SK-N-SH treated with all-trans-retinoic acid at 6 μM for 48 hours (cell line): ENCODE measurements at regions not wholly inside any gene's neighbourhood (a gene's known extent, or its start where the extent isn't known, plus 50 kb on each side); places are given as distances from the start of the nearest gene placed in this dataset.

Experiments
- ATAC-seq: fragments of 200-7000 bp; cut with Tn5 transposase; 3 replicates; pipeline ENCODE4 v1.9.1; 2020; ENCODE audit warnings: mild to moderate bottlenecking, moderate library complexity
- ARNTL ChIP-seq: fragments of 450-650 bp; formaldehyde crosslinking; IDR thresholded peaks from 2 replicates; pipeline ENCODE4 v1.5.0; 2020; ENCODE audit warnings: low read depth, mild to moderate bottlenecking, moderate library complexity, borderline replicate concordance
- BACH2 ChIP-seq: fragments of 250-450 bp; sonication (Bioruptor Pico); IDR thresholded peaks from 2 replicates; pipeline ENCODE4 v1.9.0; 2021; ENCODE audit warnings: mild to moderate bottlenecking, borderline replicate concordance
- CREB5 ChIP-seq: fragments of 250-450 bp; sonication (Bioruptor Pico); IDR thresholded peaks from 2 replicates; pipeline ENCODE4 v1.5.1; 2020; ENCODE audit warnings: low read depth, mild to moderate bottlenecking, moderate library complexity
- CSDC2 ChIP-seq: fragments of 250-450 bp; sonication (Bioruptor Pico); IDR thresholded peaks from 2 replicates; pipeline ENCODE4 v1.5.0; 2020; ENCODE audit warnings: mild to moderate bottlenecking, moderate library complexity
- GLIS3 ChIP-seq: fragments of 250-450 bp; sonication (Bioruptor Pico); IDR thresholded peaks from 2 replicates; pipeline ENCODE4 v1.5.0; 2020; ENCODE audit warnings: mild to moderate bottlenecking, moderate library complexity
- ISL1 ChIP-seq: fragments of 250-450 bp; sonication (Bioruptor Pico); IDR thresholded peaks from 2 replicates; pipeline ENCODE4 v2.1.2; 2022; ENCODE audit warnings: mild to moderate bottlenecking, moderate library complexity
- OSR1 ChIP-seq: fragments of 250-450 bp; sonication (Bioruptor Pico); IDR thresholded peaks from 2 replicates; pipeline ENCODE4 v1.8.0; 2022; ENCODE audit warnings: moderate library complexity, mild to moderate bottlenecking, inconsistent platforms
- PATZ1 ChIP-seq: fragments of 250-450 bp; sonication (Bioruptor Pico); IDR thresholded peaks from 2 replicates; pipeline ENCODE4 v1.8.0; 2020; ENCODE audit warnings: mild to moderate bottlenecking, moderate library complexity, borderline replicate concordance
- POU6F1 ChIP-seq: fragments of 250-450 bp; sonication (Bioruptor Pico); IDR thresholded peaks from 2 replicates; pipeline ENCODE4 v1.8.0; 2021; ENCODE audit warnings: low read depth, mild to moderate bottlenecking, moderate library complexity, borderline replicate concordance
- PPARA ChIP-seq: fragments of 250-450 bp; sonication (Bioruptor Pico); IDR thresholded peaks from 2 replicates; pipeline ENCODE4 v1.5.0; 2020; ENCODE audit warnings: mild to moderate bottlenecking, borderline replicate concordance
- RARB ChIP-seq: fragments of 250-450 bp; sonication (Bioruptor Pico); IDR thresholded peaks from 2 replicates; pipeline ENCODE4 v1.8.0; 2021; ENCODE audit warnings: mild to moderate bottlenecking, moderate library complexity
- SNAI2 ChIP-seq: fragments of 250-450 bp; sonication (Bioruptor Pico); IDR thresholded peaks from 2 replicates; pipeline ENCODE4 v1.5.0; 2020; ENCODE audit warnings: mild to moderate bottlenecking, moderate library complexity
- TCF4 ChIP-seq: fragments of 250-450 bp; sonication (Bioruptor Pico); IDR thresholded peaks from 2 replicates; pipeline ENCODE4 v1.8.0; 2021; ENCODE audit warnings: mild to moderate bottlenecking, moderate library complexity, borderline replicate concordance
- TOX ChIP-seq: fragments of 250-450 bp; sonication (Bioruptor Pico); IDR thresholded peaks from 2 replicates; pipeline ENCODE4 v1.8.0; 2021; ENCODE audit warnings: mild to moderate bottlenecking, moderate library complexity, borderline replicate concordance
- ZFP3 ChIP-seq: fragments of 250-450 bp; sonication (Bioruptor Pico); IDR thresholded peaks from 2 replicates; pipeline ENCODE4 v1.5.0; 2020; ENCODE audit warnings: mild to moderate bottlenecking, moderate library complexity
- ZFP30 ChIP-seq: fragments of 450-650 bp; formaldehyde crosslinking; IDR thresholded peaks from 2 replicates; pipeline ENCODE4 v1.5.0; 2022; ENCODE audit warnings: mild to moderate bottlenecking, moderate library complexity
- ZNF565 ChIP-seq: fragments of 450-650 bp; formaldehyde crosslinking; conservative IDR thresholded peaks from 2 replicates; pipeline ENCODE4 v1.5.0; 2020; ENCODE audit warnings: low read depth, mild to moderate bottlenecking, moderate library complexity
- ZNF8 ChIP-seq: fragments of 450-650 bp; formaldehyde crosslinking; IDR thresholded peaks from 2 replicates; pipeline ENCODE4 v1.5.0; 2020; ENCODE audit warnings: mild to moderate bottlenecking, moderate library complexity
- TF ChIP-seq, protein P1 (sequence below): fragments of 250-450 bp; sonication (Bioruptor Pico); IDR thresholded peaks from 2 replicates; pipeline ENCODE4 v1.5.1; 2021; ENCODE audit warnings: mild to moderate bottlenecking, moderate library complexity
- TF ChIP-seq, protein P2 (sequence below): fragments of 250-450 bp; sonication (Bioruptor Pico); IDR thresholded peaks from 2 replicates; pipeline ENCODE4 v1.5.0; 2020; ENCODE audit warnings: mild to moderate bottlenecking, moderate library complexity

DNA sequence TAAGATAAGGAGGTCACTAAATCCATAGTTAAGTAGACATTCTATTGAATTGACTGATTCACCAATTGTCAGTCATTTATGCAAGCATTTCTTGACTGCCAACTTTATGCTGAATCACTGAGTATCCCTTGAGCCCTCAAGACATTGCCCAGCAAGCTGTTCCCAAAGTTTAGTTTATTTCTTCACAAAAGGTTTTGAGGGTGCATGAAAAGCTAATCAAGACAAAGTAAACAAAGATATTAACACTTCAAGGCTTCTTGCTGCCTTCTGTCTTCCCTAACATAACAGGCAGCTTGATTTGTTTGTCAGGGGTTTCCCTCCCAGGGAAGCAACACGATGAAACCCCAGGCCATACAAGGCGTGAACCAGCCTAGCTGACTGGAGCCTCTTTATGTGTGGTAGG, 374.4 kb downstream of the SPRY2 start:
- TF ChIP-seq ZFP3 (CRISPR knock-in tag) (no peak), BACH2 (CRISPR knock-in tag) (no peak), CSDC2 (CRISPR knock-in tag) (no peak)
- ATAC-seq, result no peak

- TF ChIP-seq, protein P1, sequence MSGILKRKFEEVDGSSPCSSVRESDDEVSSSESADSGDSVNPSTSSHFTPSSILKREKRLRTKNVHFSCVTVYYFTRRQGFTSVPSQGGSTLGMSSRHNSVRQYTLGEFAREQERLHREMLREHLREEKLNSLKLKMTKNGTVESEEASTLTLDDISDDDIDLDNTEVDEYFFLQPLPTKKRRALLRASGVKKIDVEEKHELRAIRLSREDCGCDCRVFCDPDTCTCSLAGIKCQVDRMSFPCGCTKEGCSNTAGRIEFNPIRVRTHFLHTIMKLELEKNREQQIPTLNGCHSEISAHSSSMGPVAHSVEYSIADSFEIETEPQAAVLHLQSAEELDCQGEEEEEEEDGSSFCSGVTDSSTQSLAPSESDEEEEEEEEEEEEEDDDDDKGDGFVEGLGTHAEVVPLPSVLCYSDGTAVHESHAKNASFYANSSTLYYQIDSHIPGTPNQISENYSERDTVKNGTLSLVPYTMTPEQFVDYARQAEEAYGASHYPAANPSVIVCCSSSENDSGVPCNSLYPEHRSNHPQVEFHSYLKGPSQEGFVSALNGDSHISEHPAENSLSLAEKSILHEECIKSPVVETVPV (CRISPR knock-in tag), result no peak
- TF ChIP-seq TCF4 (CRISPR knock-in tag) (no peak), PATZ1 (no peak), ISL1 (CRISPR knock-in tag) (0 out of 2 replicates have a peak, but pooled peaks have one; percentile 1), POU6F1 (CRISPR knock-in tag) (no peak), ZFP30 (CRISPR knock-in tag) (no peak)
- ATAC-seq, result no peak
Observed at GRCh38 chr13:79966059-79966458, 374.9 kb downstream of the SPRY2 start.

- no peak for ATAC-seq
- TF ChIP-seq OSR1, result no peak
- TF ChIP-seq RARB (CRISPR knock-in tag), result no peak
- no peak for TF ChIP-seq ZNF565
- TF ChIP-seq TCF4 (CRISPR knock-in tag), result no peak
- TF ChIP-seq SNAI2 (CRISPR knock-in tag), result no peak
- TF ChIP-seq BACH2 (CRISPR knock-in tag), result no peak
Observed at GRCh38 chr13:79946556-79946955, 394.4 kb downstream of the SPRY2 start.

GRCh38 chr13:79943346-79944023, 397.4 kb downstream of the SPRY2 start:
- TF ChIP-seq OSR1 (no peak), TOX (no peak), PPARA (CRISPR knock-in tag) (no peak), ARNTL (CRISPR knock-in tag) (no peak), SNAI2 (CRISPR knock-in tag) (no peak), POU6F1 (CRISPR knock-in tag) (no peak)

DNA sequence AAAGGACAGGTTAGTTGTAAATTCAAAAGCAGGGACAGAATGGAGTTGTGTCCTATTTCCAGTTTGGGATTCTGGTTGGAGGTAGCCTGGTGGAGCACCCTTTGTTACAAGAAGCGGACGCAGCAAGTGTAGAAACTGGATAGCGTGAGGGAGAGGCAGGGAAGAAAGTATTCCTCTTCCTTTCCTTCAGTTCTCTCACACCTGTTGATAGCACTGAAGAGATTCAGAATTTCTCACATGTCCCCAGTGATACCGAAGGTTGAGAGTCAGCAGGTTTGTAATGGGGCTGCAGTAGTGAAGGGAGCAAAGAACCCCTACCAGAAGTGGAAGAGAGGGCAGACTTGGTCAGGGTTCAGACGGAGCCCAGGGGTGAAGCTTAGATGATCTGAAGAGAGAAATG, 399.2 kb downstream of the SPRY2 start:
- no peak for TF ChIP-seq RARB (CRISPR knock-in tag)
- no peak for TF ChIP-seq ZFP30 (CRISPR knock-in tag)
- TF ChIP-seq POU6F1 (CRISPR knock-in tag), result no peak
- TF ChIP-seq PPARA (CRISPR knock-in tag), result no peak
- TF ChIP-seq, protein P2, sequence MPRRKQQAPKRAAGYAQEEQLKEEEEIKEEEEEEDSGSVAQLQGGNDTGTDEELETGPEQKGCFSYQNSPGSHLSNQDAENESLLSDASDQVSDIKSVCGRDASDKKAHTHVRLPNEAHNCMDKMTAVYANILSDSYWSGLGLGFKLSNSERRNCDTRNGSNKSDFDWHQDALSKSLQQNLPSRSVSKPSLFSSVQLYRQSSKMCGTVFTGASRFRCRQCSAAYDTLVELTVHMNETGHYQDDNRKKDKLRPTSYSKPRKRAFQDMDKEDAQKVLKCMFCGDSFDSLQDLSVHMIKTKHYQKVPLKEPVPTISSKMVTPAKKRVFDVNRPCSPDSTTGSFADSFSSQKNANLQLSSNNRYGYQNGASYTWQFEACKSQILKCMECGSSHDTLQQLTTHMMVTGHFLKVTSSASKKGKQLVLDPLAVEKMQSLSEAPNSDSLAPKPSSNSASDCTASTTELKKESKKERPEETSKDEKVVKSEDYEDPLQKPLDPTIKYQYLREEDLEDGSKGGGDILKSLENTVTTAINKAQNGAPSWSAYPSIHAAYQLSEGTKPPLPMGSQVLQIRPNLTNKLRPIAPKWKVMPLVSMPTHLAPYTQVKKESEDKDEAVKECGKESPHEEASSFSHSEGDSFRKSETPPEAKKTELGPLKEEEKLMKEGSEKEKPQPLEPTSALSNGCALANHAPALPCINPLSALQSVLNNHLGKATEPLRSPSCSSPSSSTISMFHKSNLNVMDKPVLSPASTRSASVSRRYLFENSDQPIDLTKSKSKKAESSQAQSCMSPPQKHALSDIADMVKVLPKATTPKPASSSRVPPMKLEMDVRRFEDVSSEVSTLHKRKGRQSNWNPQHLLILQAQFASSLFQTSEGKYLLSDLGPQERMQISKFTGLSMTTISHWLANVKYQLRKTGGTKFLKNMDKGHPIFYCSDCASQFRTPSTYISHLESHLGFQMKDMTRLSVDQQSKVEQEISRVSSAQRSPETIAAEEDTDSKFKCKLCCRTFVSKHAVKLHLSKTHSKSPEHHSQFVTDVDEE (CRISPR knock-in tag), result no peak
- TF ChIP-seq GLIS3 (CRISPR knock-in tag), result no peak
- TF ChIP-seq ARNTL (CRISPR knock-in tag), result no peak
- TF ChIP-seq SNAI2 (CRISPR knock-in tag), result no peak
- no peak for TF ChIP-seq TCF4 (CRISPR knock-in tag)
- TF ChIP-seq TOX, result no peak
- TF ChIP-seq ZNF8 (CRISPR knock-in tag), result no peak
- no peak for TF ChIP-seq CREB5
- TF ChIP-seq ZNF565, result no peak
- no peak for TF ChIP-seq CSDC2 (CRISPR knock-in tag)
- no peak for TF ChIP-seq ISL1 (CRISPR knock-in tag)
- no peak for TF ChIP-seq ZFP3 (CRISPR knock-in tag)
- no peak for ATAC-seq

More at GRCh38 chr13:79943346-79944023, 397.4 kb downstream of the SPRY2 start:
- no peak for ATAC-seq
